ENCODE measurements at regions not wholly inside any gene's neighbourhood (a gene's known extent, or its start where the extent isn't known, plus 50 kb on each side); places are given as distances from the start of the nearest gene placed in this dataset.

DNA sequence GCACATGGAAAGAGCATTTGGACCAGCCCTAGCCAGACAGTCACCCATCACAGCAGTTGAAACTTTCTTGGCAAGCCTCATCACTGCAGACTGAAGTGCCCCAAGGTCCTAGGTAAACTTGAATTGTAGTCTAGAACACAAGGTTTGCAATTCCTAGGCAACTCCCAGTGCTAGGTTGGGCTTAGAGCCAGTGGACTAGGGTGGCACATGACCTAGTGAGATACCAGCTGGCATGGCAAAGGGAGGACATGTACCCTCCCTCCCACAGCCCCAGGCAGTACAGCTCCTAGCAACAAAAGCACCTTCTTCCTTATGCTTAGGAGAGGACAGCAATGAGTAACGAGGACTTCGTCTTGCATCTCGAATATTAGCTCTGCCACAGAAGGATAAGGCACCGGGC is 889.5 kb downstream of the JRKL start:
- TF ChIP-seq, protein P1, sequence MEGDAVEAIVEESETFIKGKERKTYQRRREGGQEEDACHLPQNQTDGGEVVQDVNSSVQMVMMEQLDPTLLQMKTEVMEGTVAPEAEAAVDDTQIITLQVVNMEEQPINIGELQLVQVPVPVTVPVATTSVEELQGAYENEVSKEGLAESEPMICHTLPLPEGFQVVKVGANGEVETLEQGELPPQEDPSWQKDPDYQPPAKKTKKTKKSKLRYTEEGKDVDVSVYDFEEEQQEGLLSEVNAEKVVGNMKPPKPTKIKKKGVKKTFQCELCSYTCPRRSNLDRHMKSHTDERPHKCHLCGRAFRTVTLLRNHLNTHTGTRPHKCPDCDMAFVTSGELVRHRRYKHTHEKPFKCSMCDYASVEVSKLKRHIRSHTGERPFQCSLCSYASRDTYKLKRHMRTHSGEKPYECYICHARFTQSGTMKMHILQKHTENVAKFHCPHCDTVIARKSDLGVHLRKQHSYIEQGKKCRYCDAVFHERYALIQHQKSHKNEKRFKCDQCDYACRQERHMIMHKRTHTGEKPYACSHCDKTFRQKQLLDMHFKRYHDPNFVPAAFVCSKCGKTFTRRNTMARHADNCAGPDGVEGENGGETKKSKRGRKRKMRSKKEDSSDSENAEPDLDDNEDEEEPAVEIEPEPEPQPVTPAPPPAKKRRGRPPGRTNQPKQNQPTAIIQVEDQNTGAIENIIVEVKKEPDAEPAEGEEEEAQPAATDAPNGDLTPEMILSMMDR (IDR thresholded peaks at IDR 0.05; ENCODE audit: insufficient read depth, low read length, poor library complexity, severe bottlenecking) = no peak
- no peak for TF ChIP-seq EZH2phosphoT487 (conservative IDR thresholded peaks at IDR 0.05; ENCODE audit: low read length)
